Spleen (tissue), 11 donors: ENCODE measurements at regions not wholly inside any gene's neighbourhood (a gene's known extent, or its start where the extent isn't known, plus 50 kb on each side); places are given as distances from the start of the nearest gene placed in this dataset.
"Not testable (repeated sequence)": the region's sequence is repeated elsewhere in the genome, so short reads cannot be mapped to it uniquely, and the experiment has no call there.

Experiments
- DNase-seq: peaks from one replicate; pipeline ENCODE4 v3.0.0-alpha.2; 2020
- H3K27ac ChIP-seq, 8 donors: fragments of 200-600 bp; sonication (generic) in 7 of 8; 1 replicate in 4 of 8; 2 replicates in 4 of 8; pipeline versions ENCODE4 v1.5.0 to v1.8.0; 2016 to 2021; ENCODE audit warnings: inconsistent platforms in 4 of 8, mild to moderate bottlenecking in 4 of 8, moderate library complexity in 1 of 8
- H3K27me3 ChIP-seq, 7 donors: fragments of 200-600 bp; sonication (generic) in 6 of 7; replicated peaks in 1 of 7; 1 replicate in 4 of 7; 2 replicates in 3 of 7; pipeline versions ENCODE4 v1.5.0 to v1.8.0; 2016 to 2021; ENCODE audit warnings: inconsistent platforms in 3 of 7, mild to moderate bottlenecking in 1 of 7
- H3K36me3 ChIP-seq, 6 donors: fragments of 200-600 bp; sonication (generic) in 5 of 6; 1 replicate in 4 of 6; 2 replicates in 2 of 6; pipeline versions ENCODE4 v1.5.0 to v1.8.0; 2016 to 2021; ENCODE audit warnings: inconsistent platforms in 2 of 6
- H3K4me1 ChIP-seq, 6 donors: fragments of 200-600 bp; sonication (generic) in 5 of 6; 1 replicate in 3 of 6; 2 replicates in 3 of 6; pipeline versions ENCODE4 v1.5.0 to v1.8.0; 2016 to 2021; ENCODE audit warnings: inconsistent platforms in 3 of 6
- H3K4me3 ChIP-seq, 8 donors: fragments of 200-600 bp; sonication (generic) in 7 of 8; 1 replicate in 4 of 8; 2 replicates in 4 of 8; pipeline versions ENCODE4 v1.5.0 to v1.8.0; 2016 to 2021; ENCODE audit warnings: inconsistent platforms in 4 of 8, mild to moderate bottlenecking in 4 of 8, moderate library complexity in 2 of 8
- H3K9me3 ChIP-seq, 8 donors: fragments of 200-600 bp; sonication (generic) in 7 of 8; 1 replicate in 4 of 8; 2 replicates in 4 of 8; pipeline versions ENCODE4 v1.5.0 to v1.8.0; 2016 to 2021; ENCODE audit warnings: inconsistent platforms in 4 of 8
- POLR2A ChIP-seq, 3 donors: fragments of 450-650 bp; IDR thresholded peaks; one replicate each; pipeline ENCODE4 v1.5.1; 2017; ENCODE audit warnings: antibody characterized with exemption in 3 of 3, mild to moderate bottlenecking in 1 of 3
- POLR2AphosphoS5 ChIP-seq, 3 donors: sonication (generic); formaldehyde crosslinking; IDR thresholded peaks; one replicate each; pipeline ENCODE4 v1.5.1; 2017; ENCODE audit warnings: antibody characterized with exemption in 3 of 3
- WGBS, 5 donors: extraction: QIAGEN DNeasy Blood & Tissue Kit in 3 of 5; methylation state at CpG; one replicate each; pipeline versions ENCODE4 v1.1.5 to v1.1.7; 2013 to 2018; 5-methylcytosine and 5-hydroxymethylcytosine counted together
- intact Hi-C: fragments of 100-400 bp; cut with DNase I; formaldehyde crosslinking; loops from one replicate; pipeline ENCODE4 v1.15.0; 2023; ENCODE audit warnings: low total_unique reads
- TF ChIP-seq, protein P1 (sequence below), 11 experiments: fragments of 200-600 bp in 7 of 11; fragments of 450-650 bp in 4 of 11; sonication (generic) in 4 of 11; IDR thresholded peaks in 8 of 11; conservative IDR thresholded peaks in 3 of 11; 1 replicate in 7 of 11; 2 replicates in 4 of 11; pipeline versions ENCODE4 v1.4.0 to v1.8.0; 2016 to 2021; ENCODE audit warnings: antibody characterized with exemption in 11 of 11, inconsistent platforms in 4 of 11, mild to moderate bottlenecking in 1 of 11
- donor health status: healthy with polysubstance abuse.
- donor health status: DM: no; HTN: no; CAD: no; lungs with moderate emphysema.
- donor health status: DM: no; HTN: no; CAD: no.
- donor health status: Bipolar disorder and iron deficiency.
- donor health status: healthy.
- donor health status: DM: no; HTN: no; CAD: no.
- donor health status: DM: yes; HTN: yes; CAD: no.

DNA sequence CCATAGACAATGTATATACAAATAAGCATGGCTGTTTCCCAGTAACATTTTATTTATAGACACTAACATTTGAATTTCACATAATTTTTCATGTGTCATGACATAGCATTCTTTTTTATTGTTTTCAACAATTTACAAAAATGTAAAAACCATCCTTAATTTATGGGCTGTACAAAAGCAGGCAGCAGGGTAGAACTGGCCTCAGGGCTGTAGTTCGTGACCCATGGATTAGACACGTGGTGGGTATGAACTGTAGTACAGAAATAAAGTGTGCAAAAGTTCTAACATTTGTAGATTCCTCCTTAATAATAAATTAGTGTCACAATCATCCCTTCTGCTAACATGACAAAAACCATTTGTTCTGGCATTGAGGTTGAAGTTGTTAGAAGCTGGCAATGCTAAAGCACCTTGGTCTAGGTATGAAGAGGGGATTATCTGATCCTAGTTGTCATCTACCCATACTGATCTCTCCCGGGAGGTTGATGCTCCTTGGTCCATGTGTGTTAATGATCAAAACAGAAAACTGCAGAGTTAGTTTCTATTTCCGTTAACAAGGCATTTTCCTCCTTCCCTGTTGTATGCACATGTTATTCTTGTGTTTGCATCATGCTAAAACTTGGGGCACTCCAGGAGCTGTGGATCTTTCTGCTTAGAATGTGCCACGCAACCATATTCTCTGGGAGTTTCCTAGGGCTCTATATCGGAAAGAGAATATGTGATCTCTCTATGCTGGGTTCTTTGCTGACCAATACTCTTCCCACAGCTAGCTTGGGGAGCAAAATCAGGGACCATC, 917.6 kb downstream of the TLE1 start:
- 79 to 89% (median 83%) methylated on average over 6 of the region's 6 CpGs for WGBS, 5 donors
- H3K36me3 ChIP-seq, result no peaks in the 10 kb centered on the region
- TF ChIP-seq POLR2A (IDR thresholded peaks at IDR 0.05), result no peak
- TF ChIP-seq, protein P1, sequence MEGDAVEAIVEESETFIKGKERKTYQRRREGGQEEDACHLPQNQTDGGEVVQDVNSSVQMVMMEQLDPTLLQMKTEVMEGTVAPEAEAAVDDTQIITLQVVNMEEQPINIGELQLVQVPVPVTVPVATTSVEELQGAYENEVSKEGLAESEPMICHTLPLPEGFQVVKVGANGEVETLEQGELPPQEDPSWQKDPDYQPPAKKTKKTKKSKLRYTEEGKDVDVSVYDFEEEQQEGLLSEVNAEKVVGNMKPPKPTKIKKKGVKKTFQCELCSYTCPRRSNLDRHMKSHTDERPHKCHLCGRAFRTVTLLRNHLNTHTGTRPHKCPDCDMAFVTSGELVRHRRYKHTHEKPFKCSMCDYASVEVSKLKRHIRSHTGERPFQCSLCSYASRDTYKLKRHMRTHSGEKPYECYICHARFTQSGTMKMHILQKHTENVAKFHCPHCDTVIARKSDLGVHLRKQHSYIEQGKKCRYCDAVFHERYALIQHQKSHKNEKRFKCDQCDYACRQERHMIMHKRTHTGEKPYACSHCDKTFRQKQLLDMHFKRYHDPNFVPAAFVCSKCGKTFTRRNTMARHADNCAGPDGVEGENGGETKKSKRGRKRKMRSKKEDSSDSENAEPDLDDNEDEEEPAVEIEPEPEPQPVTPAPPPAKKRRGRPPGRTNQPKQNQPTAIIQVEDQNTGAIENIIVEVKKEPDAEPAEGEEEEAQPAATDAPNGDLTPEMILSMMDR (IDR thresholded peaks at IDR 0.05 in 8 of 11, conservative IDR thresholded peaks at IDR 0.05 in 3 of 11), result no peak
- TF ChIP-seq POLR2AphosphoS5 (IDR thresholded peaks at IDR 0.05), result no peak

DNA sequence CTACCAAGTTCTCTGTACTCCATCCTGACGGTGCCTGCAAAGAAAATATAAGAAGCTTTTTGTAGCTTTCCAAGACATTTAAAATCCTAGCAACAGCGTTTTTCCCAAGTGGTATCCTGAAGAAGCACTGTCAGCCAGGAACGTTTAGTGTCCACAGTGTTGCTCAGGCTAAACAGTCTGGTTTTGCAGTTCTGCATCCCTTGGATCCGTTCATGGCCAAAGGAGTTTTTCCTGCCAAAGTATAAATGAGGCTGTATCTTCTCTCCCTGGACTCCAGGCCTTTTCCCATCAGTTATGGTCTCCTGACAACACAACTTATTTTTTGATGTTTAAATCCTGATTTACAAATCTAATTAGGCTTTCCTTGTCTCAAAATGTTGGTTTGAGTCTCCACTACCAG, 925.8 kb downstream of the TLE1 start:
- no peaks in the 10 kb centered on the region for H3K36me3 ChIP-seq
- peaks cover 0 to 8% (median 0%) of the 10 kb centered on the region in 8 donors for H3K9me3 ChIP-seq
- 64 to 92% (median 84%) methylated on average over 4 of the region's 4 CpGs for WGBS, 5 donors
- H3K4me3 ChIP-seq, result no peak overlapping the region
- DNase-seq, result no peak
- no peaks in the 10 kb centered on the region for H3K4me1 ChIP-seq
- intact Hi-C loops, result no loop called here
- no peaks in the 10 kb centered on the region for H3K27me3 ChIP-seq
- TF ChIP-seq POLR2AphosphoS5 (IDR thresholded peaks at IDR 0.05) (no peak), POLR2A (IDR thresholded peaks at IDR 0.05) (no peak)
- TF ChIP-seq, protein P1 (IDR thresholded peaks at IDR 0.05 in 8 of 11, conservative IDR thresholded peaks at IDR 0.05 in 3 of 11), result no peak
- no peak overlapping the region for H3K27ac ChIP-seq

More for the DNA sequence above, 917.6 kb downstream of the TLE1 start:
- Histone ChIP-seq H3K27me3 (no peaks in the 10 kb centered on the region), H3K4me1 (no peaks in the 10 kb centered on the region), H3K9me3 (peaks cover 0 to 8% (median 0%) of the 10 kb centered on the region in 8 donors), H3K27ac (no peak overlapping the region), H3K4me3 (no peak overlapping the region)
- no peak for DNase-seq
- intact Hi-C loops, result no loop called here

DNA sequence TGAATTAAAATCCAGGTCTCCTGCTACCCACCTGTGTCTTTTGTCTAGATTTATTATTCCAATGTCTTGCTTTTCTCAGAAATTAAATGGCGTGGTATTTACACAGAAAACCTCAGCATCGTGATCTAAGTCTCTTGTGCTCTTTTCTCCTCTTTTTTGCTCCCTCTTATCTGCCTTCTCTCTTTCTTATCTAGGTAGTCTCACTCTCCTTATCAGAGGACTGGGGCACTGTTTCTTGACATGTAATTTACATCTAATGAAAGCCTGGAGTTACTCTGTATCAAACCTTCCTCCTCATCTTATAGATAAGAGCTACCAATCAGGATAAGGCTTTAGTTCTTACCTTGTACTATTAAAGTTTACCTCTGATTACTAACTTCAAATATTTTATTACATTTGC, 933.8 kb downstream of the TLE1 start:
- H3K36me3 ChIP-seq, result no peaks in the 10 kb centered on the region
- no peak for TF ChIP-seq POLR2A (IDR thresholded peaks at IDR 0.05)
- TF ChIP-seq, protein P1 (IDR thresholded peaks at IDR 0.05 in 8 of 11, conservative IDR thresholded peaks at IDR 0.05 in 3 of 11), result no peak
- TF ChIP-seq POLR2AphosphoS5 (IDR thresholded peaks at IDR 0.05), result no peak
- no peak overlapping the region for H3K4me3 ChIP-seq
- H3K9me3 ChIP-seq, result no peaks in the 10 kb centered on the region
- intact Hi-C loops, result no loop called here
- no peaks in the 10 kb centered on the region for H3K27me3 ChIP-seq
- no peaks in the 10 kb centered on the region for H3K4me1 ChIP-seq
- no peak overlapping the region for H3K27ac ChIP-seq
- WGBS, 5 donors, result 65 to 83% (median 75%) methylated on average over 2 of the region's 2 CpGs
- no peak for DNase-seq

DNA sequence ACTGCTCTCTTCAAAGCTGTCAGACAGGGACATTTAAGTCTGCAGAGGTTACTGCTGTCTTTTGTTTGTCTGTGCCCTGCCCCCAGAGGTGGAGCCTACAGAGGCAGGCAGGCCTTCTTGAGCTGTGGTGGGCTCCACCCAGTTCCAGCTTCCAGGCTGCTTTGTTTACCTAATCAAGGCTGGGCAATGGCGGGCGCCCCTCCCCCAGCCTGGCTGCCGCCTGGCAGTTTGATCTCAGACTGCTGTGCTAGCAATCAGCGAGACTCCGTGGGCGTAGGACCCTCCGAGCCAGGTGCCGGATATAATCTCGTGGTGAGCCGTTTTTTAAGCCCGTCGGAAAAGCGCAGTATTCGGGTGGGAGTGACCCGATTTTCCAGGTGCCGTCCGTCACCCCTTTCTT, 942.3 kb downstream of the TLE1 start:
- H3K4me1 ChIP-seq, DNase-seq, H3K9me3 ChIP-seq, H3K27me3 ChIP-seq, H3K36me3 ChIP-seq, intact Hi-C loops, H3K4me3 ChIP-seq, H3K27ac ChIP-seq: not testable (repeated sequence)
- WGBS, 5 donors, result 83 to 94% (median 88%) methylated on average over 11 to 17 of the region's 17 CpGs
